SK-N-SH treated with all-trans-retinoic acid at 6 μM for 48 hours (cell line): ENCODE measurements at regions not wholly inside any gene's neighbourhood (a gene's known extent, or its start where the extent isn't known, plus 50 kb on each side); places are given as distances from the start of the nearest gene placed in this dataset.

ENCODE experiments used
- ATAC-seq: fragments of 200-7000 bp; cut with Tn5 transposase; 3 replicates; pipeline ENCODE4 v1.9.1; 2020; ENCODE audit warnings: mild to moderate bottlenecking, moderate library complexity
- BACH2 ChIP-seq: fragments of 250-450 bp; sonication (Bioruptor Pico); IDR thresholded peaks from 2 replicates; pipeline ENCODE4 v1.9.0; 2021; ENCODE audit warnings: mild to moderate bottlenecking, borderline replicate concordance
- CSDC2 ChIP-seq: fragments of 250-450 bp; sonication (Bioruptor Pico); IDR thresholded peaks from 2 replicates; pipeline ENCODE4 v1.5.0; 2020; ENCODE audit warnings: mild to moderate bottlenecking, moderate library complexity
- ESRRG ChIP-seq: fragments of 250-450 bp; sonication (Bioruptor Pico); IDR thresholded peaks from 2 replicates; pipeline ENCODE4 v1.6.1; 2021; ENCODE audit warnings: mild to moderate bottlenecking
- GLIS3 ChIP-seq: fragments of 250-450 bp; sonication (Bioruptor Pico); IDR thresholded peaks from 2 replicates; pipeline ENCODE4 v1.5.0; 2020; ENCODE audit warnings: mild to moderate bottlenecking, moderate library complexity
- ISL1 ChIP-seq: fragments of 250-450 bp; sonication (Bioruptor Pico); IDR thresholded peaks from 2 replicates; pipeline ENCODE4 v2.1.2; 2022; ENCODE audit warnings: mild to moderate bottlenecking, moderate library complexity
- OSR1 ChIP-seq: fragments of 250-450 bp; sonication (Bioruptor Pico); IDR thresholded peaks from 2 replicates; pipeline ENCODE4 v1.8.0; 2022; ENCODE audit warnings: moderate library complexity, mild to moderate bottlenecking, inconsistent platforms
- PATZ1 ChIP-seq: fragments of 250-450 bp; sonication (Bioruptor Pico); IDR thresholded peaks from 2 replicates; pipeline ENCODE4 v1.8.0; 2020; ENCODE audit warnings: mild to moderate bottlenecking, moderate library complexity, borderline replicate concordance
- PPARA ChIP-seq: fragments of 250-450 bp; sonication (Bioruptor Pico); IDR thresholded peaks from 2 replicates; pipeline ENCODE4 v1.5.0; 2020; ENCODE audit warnings: mild to moderate bottlenecking, borderline replicate concordance
- RARB ChIP-seq: fragments of 250-450 bp; sonication (Bioruptor Pico); IDR thresholded peaks from 2 replicates; pipeline ENCODE4 v1.8.0; 2021; ENCODE audit warnings: mild to moderate bottlenecking, moderate library complexity
- SNAI2 ChIP-seq: fragments of 250-450 bp; sonication (Bioruptor Pico); IDR thresholded peaks from 2 replicates; pipeline ENCODE4 v1.5.0; 2020; ENCODE audit warnings: mild to moderate bottlenecking, moderate library complexity
- TCF4 ChIP-seq: fragments of 250-450 bp; sonication (Bioruptor Pico); IDR thresholded peaks from 2 replicates; pipeline ENCODE4 v1.8.0; 2021; ENCODE audit warnings: mild to moderate bottlenecking, moderate library complexity, borderline replicate concordance
- ZC3H10 ChIP-seq: fragments of 250-450 bp; sonication (Bioruptor Pico); IDR thresholded peaks from 2 replicates; pipeline ENCODE4 v1.5.1; 2021; ENCODE audit warnings: mild to moderate bottlenecking, moderate library complexity
- ZFP3 ChIP-seq: fragments of 250-450 bp; sonication (Bioruptor Pico); IDR thresholded peaks from 2 replicates; pipeline ENCODE4 v1.5.0; 2020; ENCODE audit warnings: mild to moderate bottlenecking, moderate library complexity
- ZNF565 ChIP-seq: fragments of 450-650 bp; formaldehyde crosslinking; conservative IDR thresholded peaks from 2 replicates; pipeline ENCODE4 v1.5.0; 2020; ENCODE audit warnings: low read depth, mild to moderate bottlenecking, moderate library complexity
- ZNF70 ChIP-seq: fragments of 450-650 bp; formaldehyde crosslinking; IDR thresholded peaks from 2 replicates; pipeline ENCODE4 v1.5.0; 2020; ENCODE audit warnings: mild to moderate bottlenecking, moderate library complexity
- ZNF8 ChIP-seq: fragments of 450-650 bp; formaldehyde crosslinking; IDR thresholded peaks from 2 replicates; pipeline ENCODE4 v1.5.0; 2020; ENCODE audit warnings: mild to moderate bottlenecking, moderate library complexity
- TF ChIP-seq, protein P1 (sequence below): fragments of 250-450 bp; sonication (Bioruptor Pico); IDR thresholded peaks from 2 replicates; pipeline ENCODE4 v1.5.0; 2020; ENCODE audit warnings: mild to moderate bottlenecking, moderate library complexity
- TF ChIP-seq, protein P2 (sequence below): fragments of 250-450 bp; sonication (Bioruptor Pico); IDR thresholded peaks from 2 replicates; pipeline ENCODE4 v1.8.0; 2021; ENCODE audit warnings: low read depth, mild to moderate bottlenecking, moderate library complexity, borderline replicate concordance
- TF ChIP-seq, protein P3 (sequence below): fragments of 250-450 bp; sonication (Bioruptor Pico); IDR thresholded peaks from 2 replicates; pipeline ENCODE4 v1.5.1; 2021; ENCODE audit warnings: mild to moderate bottlenecking, moderate library complexity

DNA sequence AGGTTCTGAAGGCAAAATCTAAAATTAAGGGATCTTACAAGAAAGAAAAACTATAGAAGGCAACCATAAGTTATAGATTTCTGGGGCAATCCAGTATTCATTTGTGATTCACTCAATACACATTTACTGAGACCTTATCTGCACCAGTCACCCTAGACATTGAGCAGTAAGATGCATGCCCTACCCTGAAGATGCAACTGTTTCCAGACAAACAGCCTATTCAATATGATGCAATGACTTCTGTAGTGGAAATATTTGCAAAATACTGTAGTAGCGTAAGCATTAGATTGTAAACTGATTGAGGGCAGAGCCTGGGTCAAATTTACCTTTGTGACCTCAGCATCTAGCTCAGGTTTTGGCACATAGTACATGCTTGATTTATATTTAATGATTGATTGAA is 256.2 kb upstream of the ACTBL2 start (continued):
- TF ChIP-seq, protein P1, sequence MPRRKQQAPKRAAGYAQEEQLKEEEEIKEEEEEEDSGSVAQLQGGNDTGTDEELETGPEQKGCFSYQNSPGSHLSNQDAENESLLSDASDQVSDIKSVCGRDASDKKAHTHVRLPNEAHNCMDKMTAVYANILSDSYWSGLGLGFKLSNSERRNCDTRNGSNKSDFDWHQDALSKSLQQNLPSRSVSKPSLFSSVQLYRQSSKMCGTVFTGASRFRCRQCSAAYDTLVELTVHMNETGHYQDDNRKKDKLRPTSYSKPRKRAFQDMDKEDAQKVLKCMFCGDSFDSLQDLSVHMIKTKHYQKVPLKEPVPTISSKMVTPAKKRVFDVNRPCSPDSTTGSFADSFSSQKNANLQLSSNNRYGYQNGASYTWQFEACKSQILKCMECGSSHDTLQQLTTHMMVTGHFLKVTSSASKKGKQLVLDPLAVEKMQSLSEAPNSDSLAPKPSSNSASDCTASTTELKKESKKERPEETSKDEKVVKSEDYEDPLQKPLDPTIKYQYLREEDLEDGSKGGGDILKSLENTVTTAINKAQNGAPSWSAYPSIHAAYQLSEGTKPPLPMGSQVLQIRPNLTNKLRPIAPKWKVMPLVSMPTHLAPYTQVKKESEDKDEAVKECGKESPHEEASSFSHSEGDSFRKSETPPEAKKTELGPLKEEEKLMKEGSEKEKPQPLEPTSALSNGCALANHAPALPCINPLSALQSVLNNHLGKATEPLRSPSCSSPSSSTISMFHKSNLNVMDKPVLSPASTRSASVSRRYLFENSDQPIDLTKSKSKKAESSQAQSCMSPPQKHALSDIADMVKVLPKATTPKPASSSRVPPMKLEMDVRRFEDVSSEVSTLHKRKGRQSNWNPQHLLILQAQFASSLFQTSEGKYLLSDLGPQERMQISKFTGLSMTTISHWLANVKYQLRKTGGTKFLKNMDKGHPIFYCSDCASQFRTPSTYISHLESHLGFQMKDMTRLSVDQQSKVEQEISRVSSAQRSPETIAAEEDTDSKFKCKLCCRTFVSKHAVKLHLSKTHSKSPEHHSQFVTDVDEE (CRISPR knock-in tag), result no peak

DNA sequence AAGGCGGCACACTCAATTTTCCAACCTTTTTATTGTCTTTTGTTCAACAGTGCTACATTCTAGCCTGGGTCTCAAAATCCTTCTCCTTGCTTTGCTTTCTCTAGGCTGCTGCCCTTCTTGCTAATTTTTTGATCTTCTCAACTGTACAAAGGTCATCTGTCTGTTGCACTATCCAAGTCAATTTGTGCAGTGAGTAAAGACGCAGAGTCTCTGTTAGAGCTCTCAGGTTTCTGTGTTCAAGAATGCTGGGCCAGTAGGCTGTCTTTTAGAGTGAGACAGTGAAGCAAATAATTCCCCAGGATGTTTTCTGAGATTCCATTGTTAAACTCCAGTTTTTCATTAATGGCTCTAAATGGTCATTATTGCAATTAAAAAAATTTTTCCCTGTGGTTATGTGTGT is 255.7 kb upstream of the ACTBL2 start:
- ATAC-seq, result peak; percentile 74
- TF ChIP-seq TCF4 (CRISPR knock-in tag), result no peak
- no peak for TF ChIP-seq ZNF70
- TF ChIP-seq, protein P2, sequence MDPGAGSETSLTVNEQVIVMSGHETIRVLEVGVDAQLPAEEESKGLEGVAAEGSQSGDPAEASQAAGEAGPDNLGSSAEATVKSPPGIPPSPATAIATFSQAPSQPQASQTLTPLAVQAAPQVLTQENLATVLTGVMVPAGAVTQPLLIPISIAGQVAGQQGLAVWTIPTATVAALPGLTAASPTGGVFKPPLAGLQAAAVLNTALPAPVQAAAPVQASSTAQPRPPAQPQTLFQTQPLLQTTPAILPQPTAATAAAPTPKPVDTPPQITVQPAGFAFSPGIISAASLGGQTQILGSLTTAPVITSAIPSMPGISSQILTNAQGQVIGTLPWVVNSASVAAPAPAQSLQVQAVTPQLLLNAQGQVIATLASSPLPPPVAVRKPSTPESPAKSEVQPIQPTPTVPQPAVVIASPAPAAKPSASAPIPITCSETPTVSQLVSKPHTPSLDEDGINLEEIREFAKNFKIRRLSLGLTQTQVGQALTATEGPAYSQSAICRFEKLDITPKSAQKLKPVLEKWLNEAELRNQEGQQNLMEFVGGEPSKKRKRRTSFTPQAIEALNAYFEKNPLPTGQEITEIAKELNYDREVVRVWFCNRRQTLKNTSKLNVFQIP (CRISPR knock-in tag), result no peak
- TF ChIP-seq ZC3H10 (CRISPR knock-in tag), result no peak
- no peak for TF ChIP-seq GLIS3 (CRISPR knock-in tag)
- TF ChIP-seq PATZ1, result no peak
- TF ChIP-seq, all 23 proteins: peak for 0

DNA sequence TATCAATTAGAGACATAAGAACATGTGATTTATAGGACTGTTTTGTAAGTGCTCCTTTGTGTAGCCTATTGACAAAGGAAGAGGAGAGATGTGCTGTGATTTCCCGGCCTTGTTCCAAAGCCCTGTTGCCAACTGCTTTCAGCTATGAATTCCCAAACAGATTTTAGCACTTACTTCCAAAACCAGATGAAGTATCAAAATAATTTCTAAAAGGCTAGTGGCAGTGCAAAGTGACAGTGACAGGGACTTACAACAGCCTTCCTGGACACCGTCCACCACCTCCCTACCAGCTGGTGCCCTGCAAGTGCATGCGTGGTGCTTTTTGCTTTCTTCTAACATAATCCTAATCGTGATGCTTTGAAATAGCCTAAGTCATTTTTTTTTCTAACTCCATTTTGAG is 254.1 kb upstream of the ACTBL2 start:
- TF ChIP-seq OSR1 (peak; percentile 8; the same call in 1 of the 2 replicates), RARB (CRISPR knock-in tag) (no peak)

GRCh38 chr5:57735279-57736153 is 252.9 kb upstream of the ACTBL2 start:
- TF ChIP-seq, protein P2 (CRISPR knock-in tag), result peak; percentile 49; the same call in 1 of the 2 replicates
- TF ChIP-seq ZC3H10 (CRISPR knock-in tag) (peak; percentile 52; the same call in 1 of the 2 replicates), OSR1 (peak; percentile 92; the same call in 1 of the 2 replicates), SNAI2 (peak; percentile 82), CSDC2 (CRISPR knock-in tag) (0 out of 2 replicates have a peak, but pooled peaks have one; percentile 48), ZFP3 (CRISPR knock-in tag) (peak; percentile 86), ISL1 (CRISPR knock-in tag) (peak; percentile 51; the same call in 1 of the 2 replicates)
- TF ChIP-seq, all 23 proteins: peak for 7; not testable (repeated sequence) for 16
- ATAC-seq, result peak; percentile 88

More for the DNA sequence above, 254.1 kb upstream of the ACTBL2 start:
- ATAC-seq, result no peak

DNA sequence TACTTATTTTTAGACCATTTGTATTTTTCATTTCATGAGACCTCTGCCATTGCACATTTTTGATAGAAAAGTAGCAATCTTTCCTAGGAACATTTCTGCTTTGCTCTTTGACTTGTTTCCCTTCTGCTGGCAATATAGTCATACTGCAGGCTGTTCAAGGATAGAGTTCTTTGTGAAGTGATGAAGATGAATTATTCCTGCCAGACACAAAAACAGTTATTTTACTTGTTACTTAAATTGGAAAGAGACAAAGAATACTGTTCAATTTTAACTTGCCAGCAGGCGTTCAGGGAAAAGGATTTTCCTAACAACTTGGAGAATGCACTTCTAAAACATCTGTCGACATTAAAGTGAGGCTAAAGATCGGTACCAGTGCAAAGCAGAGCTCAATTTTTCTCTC is 251.7 kb upstream of the ACTBL2 start:
- ATAC-seq, result no peak
- TF ChIP-seq OSR1 (no peak), TCF4 (CRISPR knock-in tag) (no peak), PPARA (CRISPR knock-in tag) (no peak), ISL1 (CRISPR knock-in tag) (no peak), GLIS3 (CRISPR knock-in tag) (no peak), ZNF8 (CRISPR knock-in tag) (no peak), BACH2 (no peak), ZC3H10 (CRISPR knock-in tag) (no peak), ZNF70 (no peak), ZNF565 (CRISPR knock-in tag) (no peak), ESRRG (no peak)
- TF ChIP-seq, protein P2 (CRISPR knock-in tag), result no peak
- TF ChIP-seq, protein P3, sequence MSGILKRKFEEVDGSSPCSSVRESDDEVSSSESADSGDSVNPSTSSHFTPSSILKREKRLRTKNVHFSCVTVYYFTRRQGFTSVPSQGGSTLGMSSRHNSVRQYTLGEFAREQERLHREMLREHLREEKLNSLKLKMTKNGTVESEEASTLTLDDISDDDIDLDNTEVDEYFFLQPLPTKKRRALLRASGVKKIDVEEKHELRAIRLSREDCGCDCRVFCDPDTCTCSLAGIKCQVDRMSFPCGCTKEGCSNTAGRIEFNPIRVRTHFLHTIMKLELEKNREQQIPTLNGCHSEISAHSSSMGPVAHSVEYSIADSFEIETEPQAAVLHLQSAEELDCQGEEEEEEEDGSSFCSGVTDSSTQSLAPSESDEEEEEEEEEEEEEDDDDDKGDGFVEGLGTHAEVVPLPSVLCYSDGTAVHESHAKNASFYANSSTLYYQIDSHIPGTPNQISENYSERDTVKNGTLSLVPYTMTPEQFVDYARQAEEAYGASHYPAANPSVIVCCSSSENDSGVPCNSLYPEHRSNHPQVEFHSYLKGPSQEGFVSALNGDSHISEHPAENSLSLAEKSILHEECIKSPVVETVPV (CRISPR knock-in tag), result no peak
